Heart left ventricle (tissue), 16 donors: ENCODE measurements at regions not wholly inside any gene's neighbourhood (a gene's known extent, or its start where the extent isn't known, plus 50 kb on each side); places are given as distances from the start of the nearest gene placed in this dataset.

Experiments used
- ATAC-seq, 4 donors: fragments of 200-7000 bp; cut with Tn5 transposase; one replicate each; pipeline ENCODE4 v1.9.1; 2020 to 2022; ENCODE audit warnings: moderate library complexity in 4 of 4, mild to moderate bottlenecking in 3 of 4, moderate number of reproducible peaks in 1 of 4
- DNase-seq, 5 donors: peaks; one replicate each; pipeline ENCODE4 v3.0.0-alpha.2; 2020
- H3K27ac ChIP-seq, 12 donors: fragments of 200-600 bp; sonication (generic) in 4 of 12; one replicate each; pipeline versions ENCODE4 v1.5.0 to v1.8.0; 2016 to 2022; ENCODE audit warnings: mild to moderate bottlenecking in 2 of 12
- H3K27me3 ChIP-seq, 9 donors: fragments of 200-600 bp; sonication (generic) in 2 of 9; one replicate each; pipeline versions ENCODE4 v1.5.1 to v1.8.0; 2016 to 2022; ENCODE audit warnings: mild to moderate bottlenecking in 3 of 9
- H3K36me3 ChIP-seq, 9 donors: fragments of 200-600 bp; sonication (generic) in 2 of 9; one replicate each; pipeline versions ENCODE4 v1.5.0 to v1.8.0; 2018 to 2022; ENCODE audit warnings: mild to moderate bottlenecking in 2 of 9
- H3K4me1 ChIP-seq, 12 donors: fragments of 200-600 bp; sonication (generic) in 4 of 12; one replicate each; pipeline versions ENCODE4 v1.5.0 to v1.8.0; 2016 to 2022; ENCODE audit warnings: mild to moderate bottlenecking in 3 of 12
- H3K4me3 ChIP-seq, 12 donors: fragments of 200-600 bp; sonication (generic) in 4 of 12; one replicate each; pipeline versions ENCODE4 v1.5.0 to v1.8.0; 2017 to 2022; ENCODE audit warnings: mild to moderate bottlenecking in 9 of 12, moderate library complexity in 4 of 12
- H3K9me3 ChIP-seq, 12 donors: fragments of 200-600 bp; sonication (generic) in 4 of 12; one replicate each; pipeline versions ENCODE4 v1.5.0 to v1.8.0; 2016 to 2022; ENCODE audit warnings: mild to moderate bottlenecking in 1 of 12
- POLR2A ChIP-seq, 2 donors: fragments of 450-650 bp; IDR thresholded peaks; one replicate each; pipeline ENCODE4 v1.6.1; 2017; ENCODE audit warnings: antibody characterized with exemption in 2 of 2, mild to moderate bottlenecking in 2 of 2, moderate library complexity in 2 of 2
- WGBS, 4 donors: extraction: QIAGEN DNeasy Blood & Tissue Kit in 2 of 4; methylation state at CpG; one replicate each; pipeline versions ENCODE4 v1.1.5 to v1.1.7; 2013 to 2018; 5-methylcytosine and 5-hydroxymethylcytosine counted together
- intact Hi-C, 10 donors: fragments of 100-400 bp; cut with DNase I; formaldehyde crosslinking; loops; one replicate each; pipeline versions ENCODE4 v1.11.1 to v1.14.2; 2022
- TF ChIP-seq, protein P1 (sequence below), 12 donors: fragments of 200-600 bp; sonication (generic) in 4 of 12; IDR thresholded peaks; one replicate each; pipeline versions ENCODE4 v1.5.0 to v1.8.0; 2018 to 2022; ENCODE audit warnings: antibody characterized with exemption in 12 of 12, mild to moderate bottlenecking in 5 of 12
- donor health status: ischemic (EF 13 %, LVEDD 7.1; RV severe dilation, severe dysfunction).
- donor health status: healthy with polysubstance abuse.
- donor health status: DM: no; HTN: yes; CAD: no.
- donor health status: DM: no; HTN: no; CAD: no.
- donor health status: ischemic (EF 25% LVEDD 6.9; RV normal size, moderate dysfunction).
- donor health status: ischemic (EF 25% LVEDD 5.7; RV mildly dilated, moderate dysfunction).
- donor health status: healthy.
- donor health status: DM: yes; HTN: yes; CAD: no.
- donor health status: ischemic (EF 35%, LVEDD 5.7; RV mildly dilated, moderate dysfunction).
- donor health status: nonischemic (EF 11% LVEDD 7.7; RV severe dilation, severe dysfunction).
- donor health status: DM: yes; HTN: yes; CAD: no.
- donor health status: PGD.
- donor health status: ischemic (EF 29% LVEDD 5.4; RV normal size, mild dysfunction).
- donor health status: nonischemic (EF 23%, LVEDD 6.1; RV moderate dilation, normal function).

DNA sequence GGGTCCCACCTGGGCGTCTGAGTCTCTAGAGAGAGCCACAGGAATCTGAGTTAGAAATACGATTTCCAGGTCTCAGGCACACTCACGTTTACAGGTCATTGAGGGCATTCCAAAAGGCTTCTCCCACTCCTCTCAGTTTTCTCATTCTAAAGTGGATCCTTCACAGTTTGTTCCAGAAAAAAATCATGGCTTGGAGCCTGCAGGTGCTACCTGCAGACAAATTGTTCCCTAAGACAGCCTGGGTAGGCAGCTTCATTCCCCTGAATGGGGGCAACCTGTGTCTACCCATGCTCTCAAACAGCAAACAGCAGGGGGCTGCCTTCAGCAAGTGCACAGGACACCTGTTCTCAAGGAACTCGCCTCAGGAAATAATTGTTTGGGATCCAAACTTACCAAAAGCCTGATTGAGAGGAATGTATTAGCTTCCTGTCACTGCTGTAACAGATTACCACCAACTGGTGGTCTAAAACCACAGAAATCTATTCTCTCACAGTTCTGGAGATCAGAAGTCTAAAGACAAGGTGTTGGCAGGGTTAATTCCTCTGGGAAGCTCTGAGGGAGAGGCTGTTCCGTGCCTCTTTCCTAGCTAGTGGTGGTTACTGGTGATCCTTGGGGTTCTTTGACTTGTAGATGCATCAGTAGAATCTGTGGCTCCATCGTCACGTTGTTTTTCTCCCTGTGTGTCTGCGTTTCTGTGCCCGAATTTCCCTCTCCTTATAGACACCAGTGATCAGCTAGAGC is 117.2 kb downstream of the RAB11FIP2 start:
- peaks cover 0 to 5% (median 0%) of the 10 kb centered on the region in 9 donors for H3K27me3 ChIP-seq
- 45 to 58% (median 48%) methylated on average over 9 of the region's 9 CpGs for WGBS, 4 donors
- no peak for ATAC-seq
- no peaks in the 10 kb centered on the region for H3K9me3 ChIP-seq
- H3K36me3 ChIP-seq: no peaks in the 10 kb centered on the region
- intact Hi-C loops: no loop called here
- no peak for DNase-seq
- H3K4me3 ChIP-seq: no peak overlapping the region
- TF ChIP-seq POLR2A (IDR thresholded peaks at IDR 0.05): no peak
- TF ChIP-seq, protein P1, sequence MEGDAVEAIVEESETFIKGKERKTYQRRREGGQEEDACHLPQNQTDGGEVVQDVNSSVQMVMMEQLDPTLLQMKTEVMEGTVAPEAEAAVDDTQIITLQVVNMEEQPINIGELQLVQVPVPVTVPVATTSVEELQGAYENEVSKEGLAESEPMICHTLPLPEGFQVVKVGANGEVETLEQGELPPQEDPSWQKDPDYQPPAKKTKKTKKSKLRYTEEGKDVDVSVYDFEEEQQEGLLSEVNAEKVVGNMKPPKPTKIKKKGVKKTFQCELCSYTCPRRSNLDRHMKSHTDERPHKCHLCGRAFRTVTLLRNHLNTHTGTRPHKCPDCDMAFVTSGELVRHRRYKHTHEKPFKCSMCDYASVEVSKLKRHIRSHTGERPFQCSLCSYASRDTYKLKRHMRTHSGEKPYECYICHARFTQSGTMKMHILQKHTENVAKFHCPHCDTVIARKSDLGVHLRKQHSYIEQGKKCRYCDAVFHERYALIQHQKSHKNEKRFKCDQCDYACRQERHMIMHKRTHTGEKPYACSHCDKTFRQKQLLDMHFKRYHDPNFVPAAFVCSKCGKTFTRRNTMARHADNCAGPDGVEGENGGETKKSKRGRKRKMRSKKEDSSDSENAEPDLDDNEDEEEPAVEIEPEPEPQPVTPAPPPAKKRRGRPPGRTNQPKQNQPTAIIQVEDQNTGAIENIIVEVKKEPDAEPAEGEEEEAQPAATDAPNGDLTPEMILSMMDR (IDR thresholded peaks at IDR 0.05): no peak
- H3K4me1 ChIP-seq: no peaks in the 10 kb centered on the region
- H3K27ac ChIP-seq: no peak overlapping the region

DNA sequence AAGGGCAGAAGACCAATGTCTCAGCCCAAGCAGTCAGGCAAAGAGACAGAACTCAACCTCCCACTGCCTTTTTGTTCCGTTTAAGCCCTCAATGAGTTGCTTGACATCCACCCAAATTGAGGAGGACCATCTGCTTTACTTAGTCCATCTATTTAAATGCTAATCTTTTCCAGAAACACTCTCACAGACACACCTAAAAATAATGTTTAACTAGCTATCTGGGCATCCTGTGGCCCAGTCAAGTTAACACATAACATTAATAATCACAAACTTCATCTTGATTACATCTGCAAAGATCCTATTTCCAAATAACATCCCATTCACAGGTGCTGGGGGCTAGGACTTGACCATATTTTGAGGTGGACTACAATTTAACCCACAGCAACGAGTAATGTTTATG is 115.7 kb downstream of the RAB11FIP2 start:
- peaks cover 0 to 4% (median 0%) of the 10 kb centered on the region in 12 donors for H3K4me1 ChIP-seq
- H3K9me3 ChIP-seq: no peaks in the 10 kb centered on the region
- ATAC-seq (no peak), DNase-seq (no peak)
- WGBS, 4 donors: 73 to 85% (median 81%) methylated on average over 2 of the region's 2 CpGs
- peaks cover 0 to 5% (median 0%) of the 10 kb centered on the region in 9 donors for H3K27me3 ChIP-seq
- H3K36me3 ChIP-seq: no peaks in the 10 kb centered on the region
- TF ChIP-seq, protein P1 (IDR thresholded peaks at IDR 0.05): no peak
- TF ChIP-seq POLR2A (IDR thresholded peaks at IDR 0.05): no peak
- H3K4me3 ChIP-seq: no peak overlapping the region
- H3K27ac ChIP-seq: no peak overlapping the region
- intact Hi-C loops: no loop called here

DNA sequence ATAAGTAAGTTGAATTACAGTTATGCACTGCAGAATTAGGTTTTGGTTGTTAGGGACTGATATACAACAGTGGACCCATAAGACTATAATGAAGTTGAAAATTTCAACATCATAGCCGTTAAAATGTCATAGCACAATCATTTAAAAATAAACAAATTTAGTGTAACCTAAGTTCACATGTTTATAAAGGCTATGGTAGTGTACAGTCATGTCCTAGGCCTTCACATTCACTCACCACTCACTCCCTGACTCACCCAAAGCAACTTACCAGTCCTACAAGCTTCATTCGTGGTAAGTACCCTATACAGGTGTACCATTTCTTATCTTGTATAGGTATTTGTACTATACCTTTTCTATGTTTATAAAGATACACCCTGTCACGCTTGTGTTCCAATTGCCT is 113.7 kb downstream of the RAB11FIP2 start:
- 70 to 77% (median 75%) methylated on average over 3 of the region's 3 CpGs for WGBS, 4 donors
- Histone ChIP-seq H3K4me3 (no peak overlapping the region), H3K27me3 (peaks cover 0 to 5% (median 0%) of the 10 kb centered on the region in 9 donors), H3K9me3 (no peaks in the 10 kb centered on the region), H3K36me3 (no peaks in the 10 kb centered on the region), H3K27ac (no peak overlapping the region), H3K4me1 (peaks cover 0 to 14% (median 0%) of the 10 kb centered on the region in 12 donors)
- no peak for ATAC-seq
- TF ChIP-seq, protein P1 (IDR thresholded peaks at IDR 0.05): no peak
- TF ChIP-seq POLR2A (IDR thresholded peaks at IDR 0.05): no peak
- no peak for DNase-seq
- intact Hi-C loops: no loop called here

DNA sequence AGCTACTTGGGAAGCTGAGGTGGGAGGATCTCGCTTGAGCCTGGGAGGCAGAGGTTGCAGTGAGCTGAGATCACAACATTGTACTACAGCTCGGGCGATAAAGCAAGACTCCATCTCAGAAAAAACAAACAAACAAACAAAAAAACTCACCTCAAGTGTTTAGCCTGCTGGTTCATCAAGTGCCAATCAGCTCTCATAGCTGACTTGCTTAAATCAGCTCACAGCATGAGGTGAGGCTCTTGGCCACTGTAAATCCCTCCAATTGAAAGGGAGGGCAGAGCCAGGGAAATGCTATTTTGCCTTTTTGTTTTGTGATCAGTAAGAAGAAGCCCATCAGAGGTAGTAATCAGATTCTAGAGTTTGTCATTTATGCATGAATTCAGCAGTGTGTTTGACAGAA is 112.3 kb downstream of the RAB11FIP2 start:
- ATAC-seq (no peak), DNase-seq (no peak)
- H3K36me3 ChIP-seq: no peaks in the 10 kb centered on the region
- H3K27ac ChIP-seq: no peak overlapping the region
- H3K27me3 ChIP-seq: peaks cover 0 to 4% (median 0%) of the 10 kb centered on the region in 9 donors
- TF ChIP-seq, protein P1 (IDR thresholded peaks at IDR 0.05): no peak
- no peak for TF ChIP-seq POLR2A (IDR thresholded peaks at IDR 0.05)
- no peak overlapping the region for H3K4me3 ChIP-seq
- no peaks in the 10 kb centered on the region for H3K9me3 ChIP-seq
- WGBS, 4 donors: 64 to 80% (median 74%) methylated on average over 3 of the region's 3 CpGs
- peaks cover 0 to 14% (median 0%) of the 10 kb centered on the region in 12 donors for H3K4me1 ChIP-seq
- intact Hi-C loops: no loop called here
